Body of pancreas (tissue), 4 donors: ENCODE measurements at regions not wholly inside any gene's neighbourhood (a gene's known extent, or its start where the extent isn't known, plus 50 kb on each side); places are given as distances from the start of the nearest gene placed in this dataset.

Source experiments
- ATAC-seq: fragments of 150-250 bp; one replicate; pipeline ENCODE4 v1.9.1; 2016
- DNase-seq, 4 donors: peaks; one replicate each; pipeline ENCODE4 v3.0.0-alpha.2; 2019
- H3K27ac ChIP-seq, 4 donors: fragments of 200-600 bp; sonication (generic); 1 replicate in 3 of 4; 2 replicates in 1 of 4; pipeline versions ENCODE4 v1.5.1 to v1.6.1; 2016 to 2019; ENCODE audit warnings: mild to moderate bottlenecking in 1 of 4, mixed read lengths in 1 of 4, moderate library complexity in 1 of 4
- H3K27me3 ChIP-seq, 2 donors: fragments of 200-600 bp; sonication (generic); one replicate each; pipeline ENCODE4 v1.6.0; 2016; ENCODE audit warnings: mild to moderate bottlenecking in 1 of 2
- H3K36me3 ChIP-seq, 2 donors: fragments of 200-600 bp; sonication (generic); replicated peaks in 1 of 2; 2 replicates each; pipeline ENCODE4 v1.5.1; 2016; ENCODE audit warnings: low read depth in 2 of 2; ENCODE audit not compliant: insufficient read depth in 1 of 2
- H3K4me1 ChIP-seq: fragments of 200-600 bp; sonication (generic); one replicate; pipeline ENCODE4 v1.6.0; 2016
- H3K4me3 ChIP-seq, 2 donors: fragments of 200-600 bp; sonication (generic); 1 replicate in 1 of 2; 2 replicates in 1 of 2; pipeline ENCODE4 v1.5.1; 2016 to 2019
- H3K9me3 ChIP-seq, 3 donors: fragments of 200-600 bp; sonication (generic); 1 replicate in 2 of 3; 2 replicates in 1 of 3; pipeline ENCODE4 v1.5.1; 2016
- CTCF ChIP-seq, 7 experiments: fragments of 450-650 bp in 4 of 7; fragments of 200-600 bp in 3 of 7; sonication (generic) in 3 of 7; IDR thresholded peaks; one replicate each; pipeline ENCODE4 v1.5.1; 2016 to 2019; ENCODE audit warnings: antibody characterized with exemption in 7 of 7
- POLR2A ChIP-seq, 3 donors: fragments of 450-650 bp; IDR thresholded peaks; one replicate each; pipeline ENCODE4 v1.6.1; 2016; ENCODE audit warnings: antibody characterized with exemption in 3 of 3, mild to moderate bottlenecking in 2 of 3
- WGBS, 2 donors: methylation state at CpG; one replicate each; pipeline ENCODE4 v1.1.5; 2017; 5-methylcytosine and 5-hydroxymethylcytosine counted together
- intact Hi-C: fragments of 100-400 bp; cut with DNase I; formaldehyde crosslinking; loops from one replicate; pipeline ENCODE4 v1.15.1; 2023

GRCh38 chr3:127424766-127425504, 137.1 kb upstream of the PRR20G start:
- DNase-seq (no peak), ATAC-seq (no peak)
- 47 to 61% methylated on average over 8 of the region's 8 CpGs for WGBS, 2 donors
- no peaks in the 10 kb centered on the region for H3K4me1 ChIP-seq
- no peak overlapping the region for H3K27ac ChIP-seq
- no peaks in the 10 kb centered on the region for H3K9me3 ChIP-seq
- no peaks in the 10 kb centered on the region for H3K36me3 ChIP-seq
- intact Hi-C loops = no loop called here
- no peaks in the 10 kb centered on the region for H3K27me3 ChIP-seq
- no peak for TF ChIP-seq CTCF (IDR thresholded peaks at IDR 0.05)
- TF ChIP-seq POLR2A (IDR thresholded peaks at IDR 0.05) = no peak
- no peak overlapping the region for H3K4me3 ChIP-seq

DNA sequence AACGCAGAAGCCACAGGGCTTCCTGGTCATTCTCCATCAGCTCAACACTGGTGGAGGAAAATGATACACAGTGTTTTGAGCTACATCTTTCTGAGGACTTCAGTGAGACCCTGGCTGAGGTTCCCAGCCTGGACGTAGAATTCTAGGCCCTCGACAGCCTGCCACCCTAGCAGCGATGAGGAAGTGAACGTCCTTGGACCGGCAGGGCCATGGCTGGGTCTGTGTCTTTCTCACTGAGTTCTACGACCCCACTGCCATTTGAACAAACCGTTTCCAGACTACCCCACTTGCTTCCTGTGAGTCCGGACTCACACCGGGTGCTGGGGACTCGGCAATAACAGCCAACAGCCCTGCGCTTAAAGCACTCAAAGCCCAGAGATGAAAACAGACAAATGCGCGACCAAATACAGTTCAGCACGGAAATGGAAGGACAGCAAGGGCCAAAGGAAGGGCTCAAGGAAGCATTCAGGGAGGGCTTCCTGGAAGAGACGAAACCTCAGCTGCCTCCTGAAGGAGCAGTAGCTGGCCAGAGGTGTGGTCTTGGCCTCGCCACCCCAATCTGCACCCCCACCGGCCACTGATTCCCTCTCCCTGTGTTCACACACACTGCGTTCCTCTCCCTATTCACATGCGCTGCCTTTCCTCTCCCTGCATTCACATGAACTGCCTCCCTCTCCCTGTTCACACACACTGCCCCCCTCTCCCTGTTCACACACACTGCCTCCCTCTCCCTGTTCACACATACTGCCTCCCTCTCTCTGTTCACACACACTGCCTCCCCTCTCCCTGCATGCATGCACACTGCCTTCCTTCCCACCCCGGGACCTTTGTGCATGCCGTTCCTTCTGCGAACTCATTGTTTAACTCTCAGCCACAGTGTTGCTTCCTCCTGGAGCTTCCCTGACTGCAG, 136.3 kb upstream of the PRR20G start:
- no peak for TF ChIP-seq POLR2A (IDR thresholded peaks at IDR 0.05)
- TF ChIP-seq CTCF (IDR thresholded peaks at IDR 0.05) = no peak
- no peaks in the 10 kb centered on the region for H3K9me3 ChIP-seq
- no peak overlapping the region for H3K4me3 ChIP-seq
- 63 to 67% methylated on average over 23 of the region's 23 CpGs for WGBS, 2 donors
- no peak overlapping the region for H3K27ac ChIP-seq
- DNase-seq (no peak), ATAC-seq (no peak)
- no peaks in the 10 kb centered on the region for H3K36me3 ChIP-seq
- intact Hi-C loops = no loop called here
- H3K4me1 ChIP-seq = no peaks in the 10 kb centered on the region
- H3K27me3 ChIP-seq = no peaks in the 10 kb centered on the region

DNA sequence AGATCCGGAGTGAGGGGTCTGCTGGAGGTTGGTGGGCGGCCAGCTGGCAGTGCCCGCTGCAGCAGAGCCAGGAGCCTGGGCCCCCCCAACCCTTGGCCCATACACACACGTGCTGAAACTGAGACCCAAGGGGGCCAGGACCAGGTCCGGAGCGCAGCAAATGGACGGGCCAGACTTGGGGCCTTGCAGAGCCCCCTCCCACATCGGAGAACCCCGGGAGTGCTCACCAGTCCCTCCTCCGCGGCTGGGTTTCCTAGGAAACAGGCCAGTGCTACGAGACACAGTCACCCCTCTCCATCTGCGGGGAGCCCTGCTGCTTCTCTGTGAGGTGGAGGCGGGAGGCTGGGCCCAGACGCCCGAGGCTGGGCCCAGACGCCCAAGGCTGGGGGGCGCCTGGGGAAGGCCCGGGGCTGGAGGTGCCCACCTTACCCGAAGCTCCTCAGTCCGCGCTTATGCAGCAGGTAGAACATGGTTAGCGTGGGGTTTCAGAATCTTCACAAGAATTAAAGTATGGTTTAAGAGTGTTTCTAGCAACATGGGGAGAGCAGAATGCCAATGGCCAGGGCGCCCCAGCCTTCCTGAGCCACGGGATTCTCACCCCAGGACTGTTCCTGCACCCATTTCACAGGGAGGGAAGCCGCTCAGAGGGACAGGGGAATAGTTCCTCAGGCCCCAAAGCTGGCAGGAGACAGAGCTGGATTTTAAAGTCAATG, 135.0 kb upstream of the PRR20G start:
- Histone ChIP-seq H3K4me3 (no peak overlapping the region), H3K27ac (no peak overlapping the region), H3K4me1 (no peaks in the 10 kb centered on the region), H3K9me3 (no peaks in the 10 kb centered on the region), H3K27me3 (no peaks in the 10 kb centered on the region), H3K36me3 (no peaks in the 10 kb centered on the region)
- intact Hi-C loops = no loop called here
- TF ChIP-seq CTCF (IDR thresholded peaks at IDR 0.05) = no peak
- TF ChIP-seq POLR2A (IDR thresholded peaks at IDR 0.05) = no peak
- WGBS, 2 donors = 55% methylated on average over 25 of the region's 26 CpGs; no CpG with 5 or more reads in 1 of the 2 donors
- no peak for DNase-seq
- no peak for ATAC-seq

GRCh38 chr3:127421943-127422662, 134.3 kb upstream of the PRR20G start:
- Histone ChIP-seq H3K4me1 (no peaks in the 10 kb centered on the region), H3K9me3 (no peaks in the 10 kb centered on the region), H3K36me3 (no peaks in the 10 kb centered on the region), H3K27me3 (no peaks in the 10 kb centered on the region), H3K4me3 (no peak overlapping the region), H3K27ac (no peak overlapping the region)
- TF ChIP-seq CTCF (IDR thresholded peaks at IDR 0.05) = no peak
- no peak for TF ChIP-seq POLR2A (IDR thresholded peaks at IDR 0.05)
- intact Hi-C loops = no loop called here
- WGBS, 2 donors = 63 to 73% methylated on average over 7 to 10 of the region's 10 CpGs
- no peak for ATAC-seq
- DNase-seq = no peak
